GM10266 (cell line): ENCODE measurements at regions not wholly inside any gene's neighbourhood (a gene's known extent, or its start where the extent isn't known, plus 50 kb on each side); places are given as distances from the start of the nearest gene placed in this dataset.

ENCODE experiments used
- DNase-seq: peaks from one replicate; pipeline ENCODE4 v3.0.0; 2012; ENCODE audit errors: extremely low spot score
- TF ChIP-seq, protein P1 (sequence below): IDR thresholded peaks from 2 replicates; pipeline ENCODE4 v1.5.1; 2012; ENCODE audit warnings: mild to moderate bottlenecking, low read depth; ENCODE audit not compliant: control insufficient read depth, insufficient read depth; ENCODE audit errors: missing control alignments

DNA sequence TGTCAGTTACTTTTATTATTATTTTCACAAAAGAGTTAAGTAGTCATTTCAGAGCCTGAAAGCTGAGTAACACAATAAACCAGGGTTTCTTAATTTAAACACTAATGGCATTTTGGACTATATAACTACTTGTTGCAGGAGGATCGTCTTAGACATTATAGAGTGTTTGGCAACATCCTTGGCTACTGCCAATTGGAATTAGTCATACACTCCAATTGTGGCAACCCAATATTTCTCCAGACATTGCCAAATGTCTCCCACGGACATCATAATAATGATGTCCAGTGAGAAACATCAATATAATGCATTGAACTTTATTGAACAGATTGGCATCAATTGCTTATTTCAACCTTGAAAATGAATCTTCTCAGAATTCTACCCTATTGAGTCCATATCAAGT lies 441.9 kb upstream of the ADGRL4 start:
- no peak for DNase-seq
- TF ChIP-seq, protein P1, sequence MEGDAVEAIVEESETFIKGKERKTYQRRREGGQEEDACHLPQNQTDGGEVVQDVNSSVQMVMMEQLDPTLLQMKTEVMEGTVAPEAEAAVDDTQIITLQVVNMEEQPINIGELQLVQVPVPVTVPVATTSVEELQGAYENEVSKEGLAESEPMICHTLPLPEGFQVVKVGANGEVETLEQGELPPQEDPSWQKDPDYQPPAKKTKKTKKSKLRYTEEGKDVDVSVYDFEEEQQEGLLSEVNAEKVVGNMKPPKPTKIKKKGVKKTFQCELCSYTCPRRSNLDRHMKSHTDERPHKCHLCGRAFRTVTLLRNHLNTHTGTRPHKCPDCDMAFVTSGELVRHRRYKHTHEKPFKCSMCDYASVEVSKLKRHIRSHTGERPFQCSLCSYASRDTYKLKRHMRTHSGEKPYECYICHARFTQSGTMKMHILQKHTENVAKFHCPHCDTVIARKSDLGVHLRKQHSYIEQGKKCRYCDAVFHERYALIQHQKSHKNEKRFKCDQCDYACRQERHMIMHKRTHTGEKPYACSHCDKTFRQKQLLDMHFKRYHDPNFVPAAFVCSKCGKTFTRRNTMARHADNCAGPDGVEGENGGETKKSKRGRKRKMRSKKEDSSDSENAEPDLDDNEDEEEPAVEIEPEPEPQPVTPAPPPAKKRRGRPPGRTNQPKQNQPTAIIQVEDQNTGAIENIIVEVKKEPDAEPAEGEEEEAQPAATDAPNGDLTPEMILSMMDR = no peak

DNA sequence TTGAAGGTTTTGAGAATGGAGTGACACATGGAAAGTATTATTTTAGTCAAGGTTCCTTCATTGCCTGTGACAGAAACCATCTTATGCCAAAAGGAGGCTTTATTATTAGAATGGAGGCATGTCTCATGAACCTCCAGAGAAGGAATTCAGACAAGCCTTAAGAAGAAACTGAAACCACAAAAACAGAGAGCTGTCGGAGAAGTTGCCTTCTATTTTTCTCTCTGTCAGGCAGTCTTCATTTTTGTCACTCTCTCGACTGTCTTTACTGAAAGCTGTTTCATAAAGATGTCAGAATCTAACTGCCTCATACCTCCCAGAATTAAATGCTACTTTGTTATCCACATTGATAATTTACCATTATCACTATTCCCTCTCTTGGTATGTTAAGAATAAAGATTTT lies 434.7 kb upstream of the ADGRL4 start:
- no peak for DNase-seq

DNA sequence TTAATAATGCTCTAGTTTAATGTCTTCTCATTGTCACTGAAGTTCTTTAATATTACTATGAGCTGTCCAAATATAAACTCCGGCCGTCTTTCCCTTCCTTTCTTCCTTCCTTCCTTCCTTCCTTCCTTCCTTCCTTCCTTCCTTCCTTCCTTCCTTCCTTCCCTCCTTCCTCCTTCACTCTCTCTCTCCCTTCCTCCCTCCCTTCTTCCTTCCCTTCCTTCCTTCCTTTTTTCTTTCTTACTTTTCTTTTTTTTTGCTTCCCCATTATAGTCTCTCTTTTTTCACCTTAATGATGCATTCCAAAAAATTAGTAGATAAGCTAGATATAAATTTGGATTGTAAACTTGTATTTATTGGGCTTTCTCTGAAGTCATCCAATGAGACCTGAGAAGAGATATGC lies 431.0 kb upstream of the ADGRL4 start:
- TF ChIP-seq, protein P1 = no peak
- no peak for DNase-seq

More for the DNA sequence above, 434.7 kb upstream of the ADGRL4 start:
- TF ChIP-seq, protein P1 = no peak

DNA sequence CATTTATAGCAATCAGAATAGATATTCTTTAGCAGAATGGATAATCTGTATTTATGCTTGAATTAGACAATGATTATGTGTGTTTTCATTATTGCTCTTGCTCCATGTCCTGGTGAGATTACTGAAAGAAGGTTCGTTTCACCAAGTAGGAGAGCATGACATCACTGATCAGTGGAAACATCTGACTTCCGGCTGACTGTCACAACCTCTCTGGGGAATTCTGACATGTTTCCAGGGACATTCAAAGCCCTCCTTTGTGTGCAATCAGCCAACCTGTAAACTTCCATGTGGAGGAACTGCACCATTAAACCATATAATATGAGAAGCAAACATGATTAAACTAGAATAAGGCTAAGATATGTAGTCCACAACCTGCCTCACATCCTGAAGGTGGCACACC lies 424.8 kb upstream of the ADGRL4 start:
- TF ChIP-seq, protein P1 = no peak
- no peak for DNase-seq

DNA sequence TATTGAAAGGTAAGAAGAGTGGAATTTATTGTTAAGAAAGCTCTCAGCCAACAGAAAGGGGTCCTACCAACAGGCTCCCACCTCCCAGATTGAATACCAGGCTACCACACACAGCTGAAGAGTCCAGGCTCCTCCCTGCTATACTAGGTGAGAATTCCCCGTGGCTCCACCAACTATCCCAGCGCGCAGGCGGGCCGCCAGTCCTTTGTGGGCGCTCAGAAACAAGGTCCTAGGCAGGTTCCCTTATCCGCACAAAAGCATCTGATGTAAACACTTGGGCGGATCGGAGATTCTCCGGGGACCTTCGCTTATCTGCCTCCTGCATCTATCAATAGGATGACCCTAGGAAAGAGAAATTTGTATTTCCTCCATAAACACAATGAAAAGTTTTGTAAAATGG lies 423.9 kb upstream of the ADGRL4 start:
- TF ChIP-seq, protein P1 = no peak
- DNase-seq = no peak

DNA sequence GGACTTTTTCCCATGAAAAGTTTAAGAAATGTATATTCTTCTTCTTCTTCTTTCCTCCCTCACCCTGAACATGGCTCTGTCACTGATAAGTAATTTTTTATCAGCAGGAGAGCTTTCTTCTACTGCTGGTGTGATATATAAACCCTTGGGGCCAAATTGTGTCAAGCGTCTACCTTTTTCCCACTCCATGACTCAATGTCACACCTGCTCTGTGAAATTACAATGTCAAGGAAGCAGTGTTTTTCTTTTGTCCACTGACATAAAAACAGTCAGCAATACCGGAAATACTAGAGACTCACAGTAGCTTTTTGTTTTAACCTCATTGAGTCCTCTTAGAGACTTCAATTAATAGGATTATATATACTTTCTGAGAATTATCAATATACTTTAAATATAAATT lies 416.2 kb upstream of the ADGRL4 start:
- DNase-seq = no peak

DNA sequence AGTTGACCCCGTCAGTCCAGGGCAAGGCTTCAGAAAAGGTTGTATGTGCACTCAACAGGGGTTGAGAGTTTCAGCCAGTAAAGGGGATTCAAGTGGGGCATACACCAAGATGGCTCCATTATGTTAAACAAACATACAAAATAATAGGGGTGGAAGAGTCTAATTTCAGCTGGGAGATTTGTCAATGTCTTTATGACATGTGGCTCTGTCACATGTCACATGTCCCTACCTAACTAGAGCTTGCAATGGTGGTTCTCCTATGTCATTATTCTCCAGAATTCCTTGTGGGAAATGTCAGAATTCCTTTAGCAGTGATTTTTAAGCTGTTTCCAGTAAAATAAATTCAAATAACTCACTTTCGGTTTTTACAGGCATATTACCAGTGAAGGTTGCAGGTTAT lies 392.0 kb upstream of the ADGRL4 start:
- TF ChIP-seq, protein P1 = no peak
- DNase-seq = no peak

More for the DNA sequence above, 416.2 kb upstream of the ADGRL4 start:
- TF ChIP-seq, protein P1 = no peak
